ENCODE measurements at regions not wholly inside any gene's neighbourhood (a gene's known extent, or its start where the extent isn't known, plus 50 kb on each side); places are given as distances from the start of the nearest gene placed in this dataset.
"Not testable (repeated sequence)": the region's sequence is repeated elsewhere in the genome, so short reads cannot be mapped to it uniquely, and the experiment has no call there.

GRCh38 chr21:32829504-32829903 lies 57.9 kb upstream of the PAXBP1 start:
- H3K36me3 ChIP-seq = no peaks in the 10 kb centered on the region
- H3K27me3 ChIP-seq = no peaks in the 10 kb centered on the region
- H3K4me3 ChIP-seq = no peak overlapping the region
- peaks cover 0 to 5% (median 0%) of the 10 kb centered on the region in 9 donors for H3K4me1 ChIP-seq
- no peak for ATAC-seq
- no peak for TF ChIP-seq CTCF (IDR thresholded peaks at IDR 0.05)
- peaks cover 0 to 8% (median 0%) of the 10 kb centered on the region in 11 donors for H3K9me3 ChIP-seq
- 96% methylated on average over 2 of the region's 2 CpGs for WGBS, 2 donors
- no peak for DNase-seq
- no peak overlapping the region for H3K27ac ChIP-seq
- intact Hi-C loops (cut with DNase I) = loop anchor here in 7 of 10 donors (5.0 to 10.0 kb wide), 4 partner anchors 55 to 185 kb away; no protein-coding TSS in a partner anchor

DNA sequence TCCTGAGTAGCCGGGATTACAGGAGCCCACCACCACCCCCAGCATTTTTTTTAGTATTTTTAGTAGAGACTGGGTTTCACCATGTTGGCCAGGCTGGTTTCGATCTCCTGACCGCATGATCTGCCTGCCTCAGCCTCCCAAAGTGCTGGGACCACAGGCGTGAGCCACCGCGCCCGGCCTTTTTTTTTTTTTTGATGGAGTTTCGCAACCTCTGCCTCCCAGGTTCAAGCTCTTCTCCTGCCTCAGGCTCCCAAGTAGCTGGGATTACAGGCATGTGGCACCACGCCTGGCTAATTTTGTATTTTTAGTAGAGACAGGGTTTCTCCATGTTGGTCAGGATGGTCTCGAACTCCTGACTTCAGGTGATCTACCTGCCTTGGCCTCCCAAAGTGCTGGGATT lies 60.2 kb upstream of the PAXBP1 start:
- not testable (repeated sequence) for DNase-seq, H3K4me1 ChIP-seq, H3K27ac ChIP-seq, H3K27me3 ChIP-seq, ATAC-seq, H3K4me3 ChIP-seq, H3K36me3 ChIP-seq
- H3K9me3 ChIP-seq = peaks cover 0 to 11% (median 0%) of the 10 kb centered on the region in 11 donors
- 94 to 95% methylated on average over 10 of the region's 10 CpGs for WGBS, 2 donors
- intact Hi-C loops (cut with DNase I) = loop anchor here (5.0 to 10.0 kb wide), 8 partner anchors 293 to 781 kb away; no protein-coding TSS in a partner anchor

GRCh38 chr21:32834211-32834915 lies 62.8 kb upstream of the PAXBP1 start:
- TF ChIP-seq CTCF (IDR thresholded peaks at IDR 0.05) = no peak
- H3K4me1 ChIP-seq = peaks cover 0 to 5% (median 0%) of the 10 kb centered on the region in 9 donors
- peaks cover 0 to 6% (median 0%) of the 10 kb centered on the region in 7 donors for H3K27me3 ChIP-seq
- H3K4me3 ChIP-seq = no peak overlapping the region
- ATAC-seq (no peak), DNase-seq (no peak)
- intact Hi-C loops (cut with DNase I) = loop anchor here (5.0 to 10.0 kb wide), 8 partner anchors 290 to 778 kb away; no protein-coding TSS in a partner anchor
- H3K36me3 ChIP-seq = no peaks in the 10 kb centered on the region
- 78 to 83% methylated on average over 7 of the region's 7 CpGs for WGBS, 2 donors
- peaks cover 0 to 16% (median 0%) of the 10 kb centered on the region in 11 donors for H3K9me3 ChIP-seq
- H3K27ac ChIP-seq = no peak overlapping the region

- DNase-seq = no peak
- TF ChIP-seq CTCF (IDR thresholded peaks at IDR 0.05) = no peak
- Histone ChIP-seq H3K36me3 (no peaks in the 10 kb centered on the region), H3K4me3 (no peak overlapping the region), H3K9me3 (peaks cover 0 to 16% (median 0%) of the 10 kb centered on the region in 11 donors), H3K27me3 (peaks cover 0 to 6% (median 0%) of the 10 kb centered on the region in 7 donors), H3K4me1 (peaks cover 0 to 5% (median 0%) of the 10 kb centered on the region in 9 donors), H3K27ac (no peak overlapping the region)
- intact Hi-C loops (cut with DNase I) = loop anchor here (5.0 to 10.0 kb wide), 9 partner anchors 290 to 777 kb away; no protein-coding TSS in a partner anchor
- no peak for ATAC-seq
- WGBS, 2 donors = 61 to 67% methylated on average over 5 of the region's 5 CpGs
Observed at GRCh38 chr21:32834916-32835235, 63.3 kb upstream of the PAXBP1 start.

DNA sequence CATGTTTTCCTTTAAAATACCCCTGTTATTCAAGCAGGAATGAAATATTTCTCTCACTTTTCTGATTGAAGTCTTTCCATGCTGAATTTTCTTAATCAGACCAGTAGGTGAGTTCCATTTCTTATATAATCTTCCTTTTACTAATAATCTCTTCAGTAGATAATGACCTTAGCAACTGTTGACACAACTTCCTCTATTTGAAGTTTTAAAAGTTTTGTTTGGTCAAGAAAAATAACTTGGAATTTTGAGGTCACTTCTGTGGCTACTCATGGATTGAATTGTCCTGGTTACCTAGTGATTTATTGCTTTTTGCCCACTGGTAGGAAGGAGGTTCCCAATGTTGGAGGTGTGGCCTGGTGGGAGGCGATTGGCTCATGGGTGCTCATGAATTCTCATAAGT lies 70.6 kb upstream of the PAXBP1 start:
- Histone ChIP-seq H3K27ac (no peak overlapping the region), H3K36me3 (no peaks in the 10 kb centered on the region), H3K4me1 (no peaks in the 10 kb centered on the region), H3K4me3 (no peak overlapping the region), H3K9me3 (peaks cover 0 to 4% (median 0%) of the 10 kb centered on the region in 11 donors), H3K27me3 (peaks cover 0 to 11% (median 0%) of the 10 kb centered on the region in 7 donors)
- ATAC-seq (no peak), DNase-seq (no peak)
- WGBS, 2 donors = 94 to 95% methylated on average over 1 of the region's 1 CpG
- intact Hi-C loops (cut with DNase I) = no loop called here
- no peak for TF ChIP-seq CTCF (IDR thresholded peaks at IDR 0.05)

All from heart right ventricle (tissue), 16 donors.